Neural progenitor cell (in vitro differentiated cells): ENCODE measurements at regions not wholly inside any gene's neighbourhood (a gene's known extent, or its start where the extent isn't known, plus 50 kb on each side); places are given as distances from the start of the nearest gene placed in this dataset.

Experiments
- DNase-seq: peaks from one replicate; pipeline ENCODE4 v3.0.0-alpha.2; 2016; ENCODE audit warnings: low spot score
- H2AFZ ChIP-seq: fragments of 200-600 bp; sonication (generic); replicated peaks from 2 replicates; pipeline ENCODE4 v1.6.1; 2016; ENCODE audit warnings: antibody characterized with exemption
- H3F3A ChIP-seq: fragments of 200-600 bp; sonication (generic); 2 replicates; pipeline ENCODE4 v1.6.1; 2016; ENCODE audit warnings: antibody characterized with exemption, low read depth
- H3K27ac ChIP-seq: fragments of 200-600 bp; sonication (generic); 2 replicates; pipeline ENCODE4 v1.5.1; 2016; ENCODE audit warnings: mild to moderate bottlenecking
- H3K27me3 ChIP-seq: fragments of 200-600 bp; sonication (generic); 2 replicates; pipeline ENCODE4 v1.6.1; 2016; ENCODE audit warnings: mild to moderate bottlenecking, moderate library complexity
- H3K36me3 ChIP-seq: fragments of 200-600 bp; sonication (generic); 2 replicates; pipeline ENCODE4 v1.5.1; 2016
- H3K4me1 ChIP-seq: fragments of 200-600 bp; sonication (generic); 2 replicates; pipeline ENCODE4 v1.6.1; 2016; ENCODE audit warnings: mixed run types
- H3K4me2 ChIP-seq: fragments of 200-600 bp; sonication (generic); 2 replicates; pipeline ENCODE4 v1.6.1; 2016
- H3K4me3 ChIP-seq: fragments of 200-600 bp; sonication (generic); 2 replicates; pipeline ENCODE4 v1.5.1; 2016
- H3K79me2 ChIP-seq: fragments of 200-600 bp; sonication (generic); 2 replicates; pipeline ENCODE4 v1.6.1; 2016; ENCODE audit warnings: low read depth
- H3K9ac ChIP-seq: fragments of 200-600 bp; sonication (generic); 2 replicates; pipeline ENCODE4 v1.6.1; 2016
- H3K9me3 ChIP-seq: fragments of 200-600 bp; sonication (generic); 2 replicates; pipeline ENCODE4 v1.5.1; 2016; ENCODE audit warnings: low read depth
- H4K20me1 ChIP-seq: fragments of 200-600 bp; sonication (generic); 2 replicates; pipeline ENCODE4 v1.6.1; 2016; ENCODE audit warnings: low read depth
- H3K27ac Mint-ChIP-seq: 3 replicates; pipeline ENCODE4 v1.8.0; 2021; ENCODE audit warnings: mixed read lengths
- H3K27me3 Mint-ChIP-seq: 2 replicates; pipeline ENCODE4 v1.8.0; 2022; ENCODE audit warnings: low read depth, mild to moderate bottlenecking, inconsistent platforms, moderate library complexity, mixed read lengths; ENCODE audit not compliant: insufficient read depth
- H3K36me3 Mint-ChIP-seq: 3 replicates; pipeline ENCODE4 v1.8.0; 2021; ENCODE audit warnings: mixed read lengths
- H3K4me1 Mint-ChIP-seq: 3 replicates; pipeline ENCODE4 v1.8.0; 2021; ENCODE audit warnings: mixed read lengths
- H3K4me3 Mint-ChIP-seq: 3 replicates; pipeline ENCODE4 v1.8.0; 2021; ENCODE audit warnings: mild to moderate bottlenecking, moderate library complexity, mixed read lengths
- H3K9me3 Mint-ChIP-seq: 3 replicates; pipeline ENCODE4 v1.8.0; 2020; ENCODE audit warnings: mixed read lengths
- EZH2 ChIP-seq: fragments of 200-600 bp; sonication (generic); IDR thresholded peaks from 2 replicates; pipeline ENCODE4 v1.6.1; 2017; ENCODE audit warnings: antibody characterized with exemption, mild to moderate bottlenecking, moderate library complexity
- EZH2phosphoT487 ChIP-seq: fragments of 200-600 bp; sonication (generic); IDR thresholded peaks from 2 replicates; pipeline ENCODE4 v1.6.1; 2017; ENCODE audit warnings: antibody characterized with exemption
- TF ChIP-seq, protein P1 (sequence below): fragments of 200-600 bp; sonication (generic); IDR thresholded peaks from 2 replicates; pipeline ENCODE4 v1.5.1; 2017; ENCODE audit warnings: antibody characterized with exemption, mild to moderate bottlenecking

DNA sequence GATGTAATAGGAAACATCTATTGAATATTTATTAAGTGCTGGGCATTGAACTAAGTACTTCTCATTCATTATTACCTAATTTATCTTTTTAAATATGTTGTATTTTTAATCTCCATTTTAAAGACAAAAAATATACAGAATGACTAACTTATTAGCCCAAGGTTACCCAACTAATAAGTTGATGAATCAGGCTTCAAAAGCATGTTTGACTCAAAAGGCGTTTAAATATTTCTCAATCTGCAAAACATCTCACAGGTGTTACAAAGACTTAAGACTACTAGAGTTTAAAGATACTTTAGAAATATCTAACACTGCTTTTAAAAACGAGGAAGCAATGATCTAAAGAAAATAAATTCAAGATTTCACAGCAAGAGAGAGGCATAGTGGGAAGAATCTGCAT, 457.4 kb upstream of the DCN start:
- H3K27me3 ChIP-seq, result no peaks in the 10 kb centered on the region
- no peaks in the 10 kb centered on the region for H3K4me1 ChIP-seq
- H3K27ac ChIP-seq, result no peak overlapping the region
- no peak for TF ChIP-seq EZH2
- TF ChIP-seq, protein P1, sequence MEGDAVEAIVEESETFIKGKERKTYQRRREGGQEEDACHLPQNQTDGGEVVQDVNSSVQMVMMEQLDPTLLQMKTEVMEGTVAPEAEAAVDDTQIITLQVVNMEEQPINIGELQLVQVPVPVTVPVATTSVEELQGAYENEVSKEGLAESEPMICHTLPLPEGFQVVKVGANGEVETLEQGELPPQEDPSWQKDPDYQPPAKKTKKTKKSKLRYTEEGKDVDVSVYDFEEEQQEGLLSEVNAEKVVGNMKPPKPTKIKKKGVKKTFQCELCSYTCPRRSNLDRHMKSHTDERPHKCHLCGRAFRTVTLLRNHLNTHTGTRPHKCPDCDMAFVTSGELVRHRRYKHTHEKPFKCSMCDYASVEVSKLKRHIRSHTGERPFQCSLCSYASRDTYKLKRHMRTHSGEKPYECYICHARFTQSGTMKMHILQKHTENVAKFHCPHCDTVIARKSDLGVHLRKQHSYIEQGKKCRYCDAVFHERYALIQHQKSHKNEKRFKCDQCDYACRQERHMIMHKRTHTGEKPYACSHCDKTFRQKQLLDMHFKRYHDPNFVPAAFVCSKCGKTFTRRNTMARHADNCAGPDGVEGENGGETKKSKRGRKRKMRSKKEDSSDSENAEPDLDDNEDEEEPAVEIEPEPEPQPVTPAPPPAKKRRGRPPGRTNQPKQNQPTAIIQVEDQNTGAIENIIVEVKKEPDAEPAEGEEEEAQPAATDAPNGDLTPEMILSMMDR, result no peak
- no peak overlapping the region for H3K27ac Mint-ChIP-seq
- no peak overlapping the region for H3K4me3 Mint-ChIP-seq
- no peaks in the 10 kb centered on the region for H3K27me3 Mint-ChIP-seq
- no peaks in the 10 kb centered on the region for H3K9me3 Mint-ChIP-seq
- no peak overlapping the region for H3K4me3 ChIP-seq
- no peaks in the 10 kb centered on the region for H3F3A ChIP-seq
- no peak overlapping the region for H3K4me2 ChIP-seq
- no peaks in the 10 kb centered on the region for H3K36me3 Mint-ChIP-seq
- H2AFZ ChIP-seq, result no peak overlapping the region
- H4K20me1 ChIP-seq, result no peaks in the 10 kb centered on the region
- peaks cover 4% of the 10 kb centered on the region for H3K36me3 ChIP-seq
- H3K79me2 ChIP-seq, result no peaks in the 10 kb centered on the region
- DNase-seq, result no peak
- no peak overlapping the region for H3K9ac ChIP-seq
- no peaks in the 10 kb centered on the region for H3K9me3 ChIP-seq
- no peaks in the 10 kb centered on the region for H3K4me1 Mint-ChIP-seq

DNA sequence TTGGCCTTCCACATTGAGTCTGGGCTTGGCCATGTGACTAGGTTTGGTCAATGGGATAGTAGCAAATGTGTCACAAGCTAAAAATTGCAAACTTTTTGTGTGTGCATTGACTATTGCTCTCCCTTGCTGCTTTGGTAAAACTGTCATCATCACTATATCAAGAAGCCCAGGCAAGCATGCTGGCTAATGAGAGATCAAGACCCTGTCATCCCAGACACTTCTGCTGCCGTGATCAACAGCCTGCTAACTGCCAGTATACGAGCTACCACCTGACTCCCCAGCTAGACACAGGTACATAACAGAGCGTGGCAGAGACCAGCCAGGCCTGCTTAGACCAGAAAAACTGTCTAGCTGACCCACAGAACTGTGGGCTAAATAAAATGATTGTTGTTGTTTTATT, 456.7 kb upstream of the DCN start:
- Histone ChIP-seq H3K27me3 (no peaks in the 10 kb centered on the region), H4K20me1 (no peaks in the 10 kb centered on the region), H3K79me2 (no peaks in the 10 kb centered on the region), H3K4me3 (no peak overlapping the region), H2AFZ (peak overlapping the region; percentile 35), H3K4me2 (no peak overlapping the region), H3K4me1 (no peaks in the 10 kb centered on the region), H3K9me3 (no peaks in the 10 kb centered on the region), H3K36me3 (peaks cover 4% of the 10 kb centered on the region), H3F3A (no peaks in the 10 kb centered on the region), H3K27ac (no peak overlapping the region), H3K9ac (no peak overlapping the region)
- Mint-ChIP-seq H3K9me3 (no peaks in the 10 kb centered on the region), H3K36me3 (no peaks in the 10 kb centered on the region), H3K4me3 (no peak overlapping the region), H3K27me3 (no peaks in the 10 kb centered on the region), H3K4me1 (no peaks in the 10 kb centered on the region), H3K27ac (no peak overlapping the region)
- TF ChIP-seq EZH2 (no peak), EZH2phosphoT487 (no peak)
- TF ChIP-seq, protein P1, result no peak
- DNase-seq, result no peak

DNA sequence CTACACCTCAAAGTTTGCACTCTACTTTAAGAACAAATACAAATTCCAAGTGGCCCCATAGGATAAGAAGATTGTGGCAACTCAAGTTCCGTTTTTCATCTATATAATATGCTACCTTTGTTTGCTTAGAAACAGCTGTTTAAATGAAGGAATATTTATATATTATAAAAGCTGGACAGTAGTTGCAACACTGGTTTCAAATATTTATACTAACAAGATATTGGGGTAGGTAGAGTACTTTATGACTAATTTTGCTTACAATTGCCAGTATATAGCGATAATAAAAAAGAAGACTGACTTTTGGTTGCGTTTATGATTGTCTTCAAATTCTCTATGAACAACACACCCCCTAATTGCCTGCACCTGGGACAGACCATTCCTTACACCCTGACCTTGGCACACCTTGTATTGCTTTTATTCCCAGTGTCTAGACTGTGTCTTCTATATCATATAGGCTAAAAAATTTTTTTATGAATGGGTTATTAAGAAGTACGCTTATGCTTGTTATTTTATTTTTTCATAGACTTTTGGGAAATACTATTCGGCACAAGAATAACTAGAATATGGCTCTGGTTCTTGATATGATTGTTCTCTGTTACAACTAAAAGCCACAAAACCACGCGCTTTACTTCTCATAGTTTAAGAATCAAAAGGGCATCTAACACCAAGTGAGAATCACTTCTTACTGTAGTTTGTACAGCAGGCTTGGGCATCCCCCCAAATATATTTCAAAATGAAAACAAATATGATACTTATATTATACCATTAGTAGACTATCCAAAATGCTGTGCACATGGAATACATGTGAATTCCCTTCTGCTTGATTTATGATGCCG, 455.4 kb upstream of the DCN start:
- Mint-ChIP-seq H3K27me3 (no peaks in the 10 kb centered on the region), H3K36me3 (no peaks in the 10 kb centered on the region), H3K27ac (no peak overlapping the region), H3K4me1 (no peaks in the 10 kb centered on the region), H3K9me3 (no peaks in the 10 kb centered on the region), H3K4me3 (no peak overlapping the region)
- no peak overlapping the region for H3K9ac ChIP-seq
- no peak overlapping the region for H3K4me2 ChIP-seq
- H3K27ac ChIP-seq, result no peak overlapping the region
- no peak overlapping the region for H2AFZ ChIP-seq
- no peaks in the 10 kb centered on the region for H3K9me3 ChIP-seq
- peaks cover 4% of the 10 kb centered on the region for H3K36me3 ChIP-seq
- H3K79me2 ChIP-seq, result no peaks in the 10 kb centered on the region
- TF ChIP-seq, protein P1, result no peak
- TF ChIP-seq EZH2phosphoT487, result no peak
- no peak for TF ChIP-seq EZH2
- H3K27me3 ChIP-seq, result no peaks in the 10 kb centered on the region
- H3K4me3 ChIP-seq, result no peak overlapping the region
- no peaks in the 10 kb centered on the region for H3K4me1 ChIP-seq
- no peaks in the 10 kb centered on the region for H4K20me1 ChIP-seq
- H3F3A ChIP-seq, result no peaks in the 10 kb centered on the region
- DNase-seq, result no peak
